ENCODE measurements at regions not wholly inside any gene's neighbourhood (a gene's known extent, or its start where the extent isn't known, plus 50 kb on each side); places are given as distances from the start of the nearest gene placed in this dataset.
A peak's percentile ranks its signal among the peaks of the same experiment; 100 is the strongest.

DNA sequence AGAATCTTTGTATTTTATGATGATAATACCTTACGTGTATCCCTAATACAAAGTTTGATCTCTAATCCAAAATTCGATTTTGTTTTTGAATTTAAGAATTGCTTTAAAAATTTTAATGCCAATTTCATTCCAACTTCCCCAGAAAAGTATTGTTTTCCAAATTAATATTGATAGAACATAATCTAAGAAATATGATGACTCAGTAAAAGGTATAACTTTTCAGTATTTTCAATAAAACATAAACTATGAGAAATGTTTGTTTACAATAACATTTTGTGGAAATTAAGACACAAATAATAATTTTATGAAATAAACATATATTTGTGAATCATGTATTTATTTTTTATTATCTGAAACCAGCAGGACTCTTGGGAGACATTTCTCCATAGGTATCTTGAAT, 931.6 kb downstream of the EFNA5 start:
- Mint-ChIP-seq H3K36me3 (no peaks in the 10 kb centered on the region), H3K9me3 (peaks cover 0 to 11% (median 6%) of the 10 kb centered on the region in 6 donors), H3K27ac (no peak overlapping the region), H3K4me3 (no peak overlapping the region), H3K4me1 (no peaks in the 10 kb centered on the region), H3K27me3 (ENCODE audit: low read depth in 3 of 3) (peaks cover 0 to 2% (median 0%) of the 10 kb centered on the region in 3 donors)
- DNase-seq: no peak

DNA sequence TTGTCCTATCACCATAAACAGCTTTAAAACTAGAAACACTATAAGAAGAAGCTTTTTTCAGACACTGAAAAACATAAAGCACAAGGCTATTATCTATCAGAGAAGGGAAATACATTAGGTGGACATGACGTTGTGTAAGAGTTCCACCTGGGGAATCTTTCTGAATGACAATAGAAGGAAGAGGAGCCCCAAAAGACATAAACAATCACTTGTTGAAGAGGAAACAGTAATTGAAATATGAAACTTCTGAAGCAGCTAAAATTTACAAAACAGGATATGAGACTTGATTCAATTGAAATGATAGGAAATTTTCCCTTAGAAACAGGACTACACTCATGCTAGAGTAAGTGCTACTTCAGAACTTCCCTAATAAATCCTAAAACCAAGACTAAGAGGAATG, 933.6 kb downstream of the EFNA5 start:
- peaks cover 4 to 26% (median 17%) of the 10 kb centered on the region in 6 donors for H3K9me3 Mint-ChIP-seq
- H3K4me1 Mint-ChIP-seq: no peaks in the 10 kb centered on the region
- H3K27ac Mint-ChIP-seq: no peak overlapping the region
- no peak for DNase-seq
- peaks cover 0 to 5% (median 0%) of the 10 kb centered on the region in 3 donors for H3K36me3 Mint-ChIP-seq
- no peak overlapping the region for H3K4me3 Mint-ChIP-seq
- peaks cover 0 to 3% (median 0%) of the 10 kb centered on the region in 3 donors for H3K27me3 Mint-ChIP-seq (ENCODE audit: low read depth in 3 of 3)

DNA sequence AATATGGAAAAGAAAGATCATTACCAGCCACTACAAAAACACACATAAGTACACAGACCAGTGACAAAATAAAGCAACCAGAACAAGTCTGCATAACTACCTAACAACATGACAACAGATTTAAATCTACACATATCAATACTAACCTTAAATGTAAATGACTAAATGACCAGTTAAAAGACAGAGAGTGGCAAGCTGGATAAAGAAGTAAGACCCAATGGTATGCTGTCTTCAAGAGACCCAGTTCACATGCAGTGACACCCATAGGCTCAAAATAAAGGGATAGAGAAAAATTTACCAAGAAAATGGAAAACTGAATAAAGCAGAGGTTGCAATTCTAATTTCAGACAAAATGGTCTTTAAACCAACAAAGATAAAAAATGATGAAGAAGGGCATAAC, 938.1 kb downstream of the EFNA5 start:
- peaks cover 6 to 35% (median 21%) of the 10 kb centered on the region in 6 donors for H3K9me3 Mint-ChIP-seq
- peaks cover 0 to 5% (median 0%) of the 10 kb centered on the region in 3 donors for H3K36me3 Mint-ChIP-seq
- no peak overlapping the region for H3K27ac Mint-ChIP-seq
- peaks cover 2 to 4% (median 2%) of the 10 kb centered on the region in 3 donors for H3K27me3 Mint-ChIP-seq (ENCODE audit: low read depth in 3 of 3)
- DNase-seq: no peak
- H3K4me3 Mint-ChIP-seq: no peak overlapping the region
- H3K4me1 Mint-ChIP-seq: no peaks in the 10 kb centered on the region

DNA sequence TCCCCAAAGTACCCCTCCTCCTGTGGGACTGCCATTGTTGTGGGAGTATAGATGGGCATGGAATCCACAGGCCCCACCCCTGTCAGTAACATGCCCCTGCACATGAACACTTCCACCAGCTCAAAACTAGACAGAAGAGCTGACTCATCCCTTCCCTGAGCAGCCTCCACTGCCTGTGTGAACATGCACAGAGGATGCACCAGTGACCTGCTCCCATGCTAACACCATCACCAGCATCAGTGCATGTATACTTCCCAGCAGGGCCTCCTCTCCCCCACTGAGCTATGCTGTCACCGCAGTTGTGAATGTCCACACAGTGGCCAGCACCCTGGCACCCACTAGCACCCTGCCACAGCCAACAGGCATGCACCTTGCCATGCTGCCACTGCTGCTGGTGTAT, 939.8 kb downstream of the EFNA5 start:
- Mint-ChIP-seq H3K4me1 (no peaks in the 10 kb centered on the region), H3K27me3 (ENCODE audit: low read depth in 3 of 3) (peaks cover 2 to 6% (median 4%) of the 10 kb centered on the region in 3 donors), H3K27ac (no peak overlapping the region), H3K9me3 (peaks cover 6 to 35% (median 21%) of the 10 kb centered on the region in 6 donors), H3K36me3 (peaks cover 0 to 5% (median 0%) of the 10 kb centered on the region in 3 donors), H3K4me3 (no peak overlapping the region)
- no peak for DNase-seq

DNA sequence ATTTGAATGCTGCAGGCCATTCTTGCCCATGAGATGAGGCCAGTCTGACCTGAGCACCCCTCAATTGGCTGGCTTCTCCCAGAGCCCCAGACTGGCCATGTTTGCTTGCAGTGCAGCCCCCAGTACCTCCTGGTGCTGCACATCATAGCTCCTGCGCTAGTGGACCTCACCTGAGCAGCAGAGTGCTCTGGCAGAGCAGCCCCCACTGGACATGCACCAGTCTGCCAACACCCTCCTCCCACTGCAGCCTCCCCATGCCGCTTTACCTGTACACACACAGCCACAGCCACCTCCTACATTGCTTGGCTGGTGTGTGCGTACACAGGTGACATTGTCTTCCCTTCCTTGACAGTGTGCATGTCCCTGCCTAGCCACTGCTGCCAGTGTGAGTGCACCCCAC, 940.2 kb downstream of the EFNA5 start:
- H3K36me3 Mint-ChIP-seq: peaks cover 0 to 5% (median 0%) of the 10 kb centered on the region in 3 donors
- no peak overlapping the region for H3K27ac Mint-ChIP-seq
- H3K4me1 Mint-ChIP-seq: no peaks in the 10 kb centered on the region
- H3K4me3 Mint-ChIP-seq: no peak overlapping the region
- peaks cover 6 to 33% (median 21%) of the 10 kb centered on the region in 6 donors for H3K9me3 Mint-ChIP-seq
- no peak for DNase-seq
- peaks cover 2 to 6% (median 4%) of the 10 kb centered on the region in 3 donors for H3K27me3 Mint-ChIP-seq (ENCODE audit: low read depth in 3 of 3)

DNA sequence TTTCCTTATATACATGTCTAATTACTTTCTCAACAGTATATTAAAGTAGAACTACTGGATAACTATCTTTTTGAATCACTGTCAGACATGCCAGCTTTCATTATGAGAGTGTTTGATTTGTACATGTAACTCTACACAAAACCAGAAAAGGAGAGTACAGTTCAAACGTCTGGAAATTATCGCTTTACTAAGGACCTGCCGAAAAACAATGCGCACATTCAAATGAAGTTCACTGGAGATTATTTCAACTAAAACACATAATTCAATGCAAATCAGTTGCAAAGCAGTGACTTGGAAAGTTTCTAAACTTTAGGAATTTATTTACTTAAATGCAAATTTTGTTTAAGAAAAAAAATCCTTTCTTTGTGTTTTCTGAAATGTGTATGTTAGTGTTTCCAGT, 942.5 kb downstream of the EFNA5 start:
- Mint-ChIP-seq H3K4me1 (no peaks in the 10 kb centered on the region), H3K27ac (no peak overlapping the region), H3K4me3 (no peak overlapping the region), H3K27me3 (ENCODE audit: low read depth in 3 of 3) (peaks cover 2 to 6% (median 6%) of the 10 kb centered on the region in 3 donors), H3K36me3 (peaks cover 0 to 2% (median 0%) of the 10 kb centered on the region in 3 donors), H3K9me3 (peaks cover 3 to 19% (median 16%) of the 10 kb centered on the region in 6 donors)
- DNase-seq: no peak

DNA sequence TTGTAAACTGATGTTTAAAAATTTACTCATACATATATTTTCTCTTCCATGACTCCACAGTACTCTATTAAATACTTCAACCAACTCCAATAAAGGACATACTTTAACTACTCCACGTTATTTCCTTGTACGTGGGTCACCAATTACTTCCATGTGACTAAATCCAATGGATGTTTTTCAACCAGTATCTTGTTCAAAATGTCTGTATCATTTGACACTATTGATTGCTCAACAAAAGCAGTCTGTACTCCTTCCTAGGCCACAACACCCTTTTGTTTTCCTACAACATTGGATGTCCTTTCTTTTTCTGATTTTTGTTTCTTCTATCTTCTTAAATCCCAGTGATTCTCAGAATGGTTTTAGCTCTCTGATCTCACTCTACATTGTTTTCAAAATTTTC, 943.7 kb downstream of the EFNA5 start:
- DNase-seq: no peak
- Mint-ChIP-seq H3K27ac (no peak overlapping the region), H3K4me1 (no peaks in the 10 kb centered on the region), H3K9me3 (peaks cover 3 to 9% (median 5%) of the 10 kb centered on the region in 6 donors), H3K4me3 (no peak overlapping the region), H3K36me3 (no peaks in the 10 kb centered on the region), H3K27me3 (ENCODE audit: low read depth in 3 of 3) (peaks cover 3 to 6% (median 3%) of the 10 kb centered on the region in 3 donors)

DNA sequence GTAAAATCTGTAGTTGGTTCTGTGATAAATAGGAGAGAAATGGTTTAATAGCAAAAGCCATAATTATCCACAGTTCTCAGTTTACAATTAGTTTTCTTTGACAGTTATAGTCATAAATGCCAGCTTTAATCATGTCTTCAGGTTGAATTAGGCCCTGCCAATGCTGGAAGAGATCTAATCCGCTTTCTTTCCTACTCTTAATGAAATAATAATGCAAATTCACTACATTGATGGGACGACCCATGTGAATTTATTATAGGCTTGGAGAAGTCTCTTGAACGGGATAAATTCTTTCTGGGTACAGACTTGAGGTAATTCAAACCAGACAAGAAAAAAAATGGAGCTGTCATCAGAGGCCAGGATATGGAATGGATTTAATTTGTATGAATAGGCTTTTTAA, 950.4 kb downstream of the EFNA5 start:
- Mint-ChIP-seq H3K4me3 (no peak overlapping the region), H3K9me3 (peaks cover 0 to 7% (median 3%) of the 10 kb centered on the region in 6 donors), H3K36me3 (no peaks in the 10 kb centered on the region), H3K27ac (no peak overlapping the region), H3K27me3 (ENCODE audit: low read depth in 3 of 3) (peaks cover 0 to 2% (median 1%) of the 10 kb centered on the region in 3 donors), H3K4me1 (no peaks in the 10 kb centered on the region)
- DNase-seq: no peak

DNA sequence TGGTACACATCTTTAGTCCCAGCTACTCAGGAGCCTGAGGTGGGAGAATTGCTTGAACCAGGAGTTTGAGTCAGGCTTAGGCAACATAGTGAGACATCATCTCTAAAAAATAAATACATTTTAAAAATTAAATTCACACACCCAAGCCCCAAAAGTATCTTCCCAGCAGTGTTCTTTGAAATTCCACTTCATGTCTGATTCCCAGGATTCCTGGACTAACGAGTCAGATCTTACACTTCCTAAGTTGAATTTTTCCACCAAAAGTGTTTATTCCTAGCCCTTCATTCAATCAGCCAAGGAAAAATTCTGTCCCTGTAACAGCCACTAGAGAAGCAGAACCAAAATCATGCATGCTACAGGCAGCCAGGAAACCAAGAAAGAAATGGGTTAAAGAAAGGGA, 970.9 kb downstream of the EFNA5 start:
- no peaks in the 10 kb centered on the region for H3K9me3 Mint-ChIP-seq
- H3K27me3 Mint-ChIP-seq (ENCODE audit: low read depth in 3 of 3): peaks cover 0 to 3% (median 0%) of the 10 kb centered on the region in 3 donors
- H3K36me3 Mint-ChIP-seq: no peaks in the 10 kb centered on the region
- DNase-seq: no peak
- H3K27ac Mint-ChIP-seq: no peak overlapping the region
- H3K4me1 Mint-ChIP-seq: no peaks in the 10 kb centered on the region
- no peak overlapping the region for H3K4me3 Mint-ChIP-seq

DNA sequence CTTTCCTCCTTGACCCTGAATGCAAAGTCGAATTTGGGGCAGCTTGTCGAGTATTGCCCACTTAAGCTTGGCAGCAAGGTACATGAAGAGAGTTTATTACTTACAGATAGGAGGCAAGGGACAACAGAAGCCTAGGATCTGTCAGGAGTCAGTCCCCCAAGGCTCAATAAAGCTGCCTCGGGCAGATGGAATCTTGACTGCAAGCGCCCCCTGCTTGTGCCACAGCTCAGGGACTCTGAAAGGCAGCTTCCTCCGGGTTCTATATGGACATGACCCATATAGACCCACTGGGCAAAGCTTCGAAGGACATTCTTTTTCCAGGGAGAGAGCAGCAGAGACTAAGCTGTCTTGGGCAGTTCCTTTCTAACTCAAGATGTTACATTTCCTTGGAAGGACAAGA, 971.5 kb downstream of the EFNA5 start:
- Mint-ChIP-seq H3K4me1 (no peaks in the 10 kb centered on the region), H3K9me3 (no peaks in the 10 kb centered on the region), H3K36me3 (no peaks in the 10 kb centered on the region), H3K27me3 (ENCODE audit: low read depth in 3 of 3) (peaks cover 0 to 3% (median 0%) of the 10 kb centered on the region in 3 donors), H3K4me3 (no peak overlapping the region), H3K27ac (no peak overlapping the region)
- no peak for DNase-seq

DNA sequence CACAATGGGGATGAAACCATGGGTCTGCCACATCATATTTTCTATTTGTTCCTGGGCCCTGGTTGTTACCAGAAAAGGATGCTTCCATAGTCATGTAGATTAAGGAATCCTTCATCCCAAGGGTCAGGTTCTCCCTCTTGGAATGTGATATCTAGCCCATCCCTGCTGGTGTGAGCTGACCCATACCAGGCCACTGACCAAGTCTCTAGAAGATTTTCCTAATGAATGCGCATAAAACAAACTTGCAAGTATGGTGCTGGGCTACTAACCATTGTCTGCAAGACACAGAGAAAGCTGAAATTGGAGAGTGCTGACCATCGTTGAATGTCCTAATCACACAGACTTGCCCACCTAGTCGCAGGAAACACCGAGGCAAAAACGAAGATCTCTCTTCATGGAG, 972.6 kb downstream of the EFNA5 start:
- Mint-ChIP-seq H3K4me1 (no peaks in the 10 kb centered on the region), H3K27ac (no peak overlapping the region), H3K27me3 (ENCODE audit: low read depth in 3 of 3) (peaks cover 0 to 3% (median 0%) of the 10 kb centered on the region in 3 donors), H3K4me3 (no peak overlapping the region), H3K9me3 (no peaks in the 10 kb centered on the region), H3K36me3 (no peaks in the 10 kb centered on the region)
- no peak for DNase-seq

DNA sequence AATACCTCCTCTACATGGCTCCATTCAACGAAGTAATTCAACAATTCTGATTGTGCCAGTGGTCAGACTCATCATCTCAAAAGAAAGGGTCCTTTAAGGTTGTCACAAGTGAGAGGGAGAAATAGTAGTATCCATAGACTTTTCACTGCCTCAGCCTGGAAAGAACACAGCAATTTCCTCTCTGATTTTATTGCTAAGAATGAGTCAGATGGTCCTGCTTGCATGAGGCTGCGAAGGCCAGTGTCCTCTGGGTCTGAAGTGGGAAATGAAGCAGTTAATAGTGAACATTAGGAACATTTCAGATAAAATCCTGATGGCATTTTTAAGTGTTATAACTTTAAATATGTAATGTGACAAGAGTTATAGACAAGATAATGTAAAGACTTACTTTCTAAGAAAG, 979.0 kb downstream of the EFNA5 start:
- Mint-ChIP-seq H3K4me1 (no peaks in the 10 kb centered on the region), H3K4me3 (no peak overlapping the region), H3K36me3 (no peaks in the 10 kb centered on the region)

DNA sequence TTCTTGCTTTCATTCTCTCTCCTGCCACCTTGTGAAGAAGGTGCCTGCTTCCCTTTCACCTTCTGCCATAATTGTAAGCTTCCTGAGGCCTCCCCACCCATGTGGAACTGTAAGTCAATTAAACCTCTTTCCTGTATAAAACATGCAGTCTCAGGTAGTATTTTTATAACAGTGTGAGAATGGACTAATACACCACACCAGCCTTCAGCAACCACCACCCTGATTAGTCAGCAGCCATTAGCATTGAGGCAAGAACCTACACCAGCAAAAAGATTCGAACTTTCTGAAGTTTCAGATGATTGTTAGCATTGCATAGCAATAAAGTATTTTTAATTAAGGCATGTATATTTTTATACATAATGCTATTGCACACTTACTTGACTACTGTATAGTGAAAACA, 980.2 kb downstream of the EFNA5 start:
- Mint-ChIP-seq H3K27me3 (ENCODE audit: low read depth in 3 of 3) (peaks cover 0 to 4% (median 0%) of the 10 kb centered on the region in 3 donors), H3K9me3 (no peaks in the 10 kb centered on the region), H3K4me1 (no peaks in the 10 kb centered on the region), H3K36me3 (no peaks in the 10 kb centered on the region), H3K4me3 (no peak overlapping the region), H3K27ac (no peak overlapping the region)
- DNase-seq: no peak

More for the DNA sequence above, 979.0 kb downstream of the EFNA5 start:
- DNase-seq: no peak
- H3K27me3 Mint-ChIP-seq (ENCODE audit: low read depth in 3 of 3): peaks cover 0 to 4% (median 0%) of the 10 kb centered on the region in 3 donors
- no peak overlapping the region for H3K27ac Mint-ChIP-seq
- no peaks in the 10 kb centered on the region for H3K9me3 Mint-ChIP-seq

DNA sequence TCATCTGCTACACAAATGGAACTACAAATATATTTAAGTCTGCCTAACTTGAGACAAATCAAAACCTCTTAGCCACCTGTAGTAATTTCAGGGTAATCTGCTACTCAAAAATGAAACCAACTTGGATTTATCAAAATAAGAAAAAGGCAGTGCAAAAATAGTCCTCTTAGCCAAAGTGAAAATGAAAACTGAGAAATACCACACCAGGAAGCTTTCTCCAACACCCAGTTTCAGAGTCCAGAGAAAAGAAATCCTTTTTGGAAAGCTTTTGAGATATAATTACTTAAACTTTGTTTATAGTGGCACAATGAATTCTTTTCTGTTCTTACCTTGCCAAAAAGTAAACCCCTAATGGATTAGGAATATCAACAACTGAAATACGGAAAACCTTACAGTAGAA, 990.4 kb downstream of the EFNA5 start:
- H3K4me3 Mint-ChIP-seq: peak overlapping the region in 3 of 5 donors; percentile 44 to 61 (median 46)
- DNase-seq: no peak
- H3K27ac Mint-ChIP-seq: peak overlapping the region in 1 of 6 donors; percentile 30
- H3K9me3 Mint-ChIP-seq: peaks cover 0 to 9% (median 2%) of the 10 kb centered on the region in 6 donors
- peaks cover 0 to 1% of the 10 kb centered on the region in 2 donors for H3K4me1 Mint-ChIP-seq
- no peaks in the 10 kb centered on the region for H3K36me3 Mint-ChIP-seq
- H3K27me3 Mint-ChIP-seq (ENCODE audit: low read depth in 3 of 3): peaks cover 0 to 3% (median 0%) of the 10 kb centered on the region in 3 donors

DNA sequence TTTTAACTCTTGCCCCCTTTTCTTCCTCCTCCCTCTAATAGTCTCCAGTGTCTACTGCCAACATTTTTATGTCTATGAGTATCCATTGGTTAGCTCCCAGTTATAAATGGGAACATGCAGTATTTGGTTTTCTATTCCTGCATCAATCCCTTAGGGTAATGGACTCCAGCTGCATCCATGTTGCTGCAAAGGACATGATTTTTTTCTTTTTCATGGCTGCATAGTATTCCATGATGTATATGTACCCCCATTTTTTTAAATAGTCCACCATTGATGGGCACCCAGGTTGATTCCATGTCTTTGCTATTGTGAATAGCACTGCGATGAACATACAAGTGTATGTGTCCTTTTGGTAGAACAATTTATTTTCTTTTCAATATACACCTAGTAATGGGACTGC, 993.7 kb downstream of the EFNA5 start:
- Mint-ChIP-seq H3K27ac (no peak overlapping the region), H3K9me3 (peaks cover 0 to 9% (median 2%) of the 10 kb centered on the region in 6 donors), H3K4me1 (peaks cover 0 to 1% of the 10 kb centered on the region in 2 donors), H3K36me3 (no peaks in the 10 kb centered on the region), H3K4me3 (no peak overlapping the region), H3K27me3 (ENCODE audit: low read depth in 3 of 3) (peaks cover 0 to 3% (median 0%) of the 10 kb centered on the region in 3 donors)
- no peak for DNase-seq
